SK-N-SH treated with all-trans-retinoic acid at 6 μM for 48 hours (cell line): ENCODE measurements at regions not wholly inside any gene's neighbourhood (a gene's known extent, or its start where the extent isn't known, plus 50 kb on each side); places are given as distances from the start of the nearest gene placed in this dataset.

Experiments
- ATAC-seq: fragments of 200-7000 bp; cut with Tn5 transposase; 3 replicates; pipeline ENCODE4 v1.9.1; 2020; ENCODE audit warnings: mild to moderate bottlenecking, moderate library complexity
- ARNTL ChIP-seq: fragments of 450-650 bp; formaldehyde crosslinking; IDR thresholded peaks from 2 replicates; pipeline ENCODE4 v1.5.0; 2020; ENCODE audit warnings: low read depth, mild to moderate bottlenecking, moderate library complexity, borderline replicate concordance
- BACH2 ChIP-seq: fragments of 250-450 bp; sonication (Bioruptor Pico); IDR thresholded peaks from 2 replicates; pipeline ENCODE4 v1.9.0; 2021; ENCODE audit warnings: mild to moderate bottlenecking, borderline replicate concordance
- CSDC2 ChIP-seq: fragments of 250-450 bp; sonication (Bioruptor Pico); IDR thresholded peaks from 2 replicates; pipeline ENCODE4 v1.5.0; 2020; ENCODE audit warnings: mild to moderate bottlenecking, moderate library complexity
- CSRNP3 ChIP-seq: fragments of 250-450 bp; sonication (Bioruptor Pico); IDR thresholded peaks from 2 replicates; pipeline ENCODE4 v1.5.1; 2021; ENCODE audit warnings: mild to moderate bottlenecking, moderate library complexity
- ESRRG ChIP-seq: fragments of 250-450 bp; sonication (Bioruptor Pico); IDR thresholded peaks from 2 replicates; pipeline ENCODE4 v1.6.1; 2021; ENCODE audit warnings: mild to moderate bottlenecking
- GLIS3 ChIP-seq: fragments of 250-450 bp; sonication (Bioruptor Pico); IDR thresholded peaks from 2 replicates; pipeline ENCODE4 v1.5.0; 2020; ENCODE audit warnings: mild to moderate bottlenecking, moderate library complexity
- ISL1 ChIP-seq: fragments of 250-450 bp; sonication (Bioruptor Pico); IDR thresholded peaks from 2 replicates; pipeline ENCODE4 v2.1.2; 2022; ENCODE audit warnings: mild to moderate bottlenecking, moderate library complexity
- OSR1 ChIP-seq: fragments of 250-450 bp; sonication (Bioruptor Pico); IDR thresholded peaks from 2 replicates; pipeline ENCODE4 v1.8.0; 2022; ENCODE audit warnings: moderate library complexity, mild to moderate bottlenecking, inconsistent platforms
- PATZ1 ChIP-seq: fragments of 250-450 bp; sonication (Bioruptor Pico); IDR thresholded peaks from 2 replicates; pipeline ENCODE4 v1.8.0; 2020; ENCODE audit warnings: mild to moderate bottlenecking, moderate library complexity, borderline replicate concordance
- PPARA ChIP-seq: fragments of 250-450 bp; sonication (Bioruptor Pico); IDR thresholded peaks from 2 replicates; pipeline ENCODE4 v1.5.0; 2020; ENCODE audit warnings: mild to moderate bottlenecking, borderline replicate concordance
- RARB ChIP-seq: fragments of 250-450 bp; sonication (Bioruptor Pico); IDR thresholded peaks from 2 replicates; pipeline ENCODE4 v1.8.0; 2021; ENCODE audit warnings: mild to moderate bottlenecking, moderate library complexity
- SNAI2 ChIP-seq: fragments of 250-450 bp; sonication (Bioruptor Pico); IDR thresholded peaks from 2 replicates; pipeline ENCODE4 v1.5.0; 2020; ENCODE audit warnings: mild to moderate bottlenecking, moderate library complexity
- TCF4 ChIP-seq: fragments of 250-450 bp; sonication (Bioruptor Pico); IDR thresholded peaks from 2 replicates; pipeline ENCODE4 v1.8.0; 2021; ENCODE audit warnings: mild to moderate bottlenecking, moderate library complexity, borderline replicate concordance
- ZC3H10 ChIP-seq: fragments of 250-450 bp; sonication (Bioruptor Pico); IDR thresholded peaks from 2 replicates; pipeline ENCODE4 v1.5.1; 2021; ENCODE audit warnings: mild to moderate bottlenecking, moderate library complexity
- ZFP3 ChIP-seq: fragments of 250-450 bp; sonication (Bioruptor Pico); IDR thresholded peaks from 2 replicates; pipeline ENCODE4 v1.5.0; 2020; ENCODE audit warnings: mild to moderate bottlenecking, moderate library complexity
- ZFP30 ChIP-seq: fragments of 450-650 bp; formaldehyde crosslinking; IDR thresholded peaks from 2 replicates; pipeline ENCODE4 v1.5.0; 2022; ENCODE audit warnings: mild to moderate bottlenecking, moderate library complexity
- ZNF70 ChIP-seq: fragments of 450-650 bp; formaldehyde crosslinking; IDR thresholded peaks from 2 replicates; pipeline ENCODE4 v1.5.0; 2020; ENCODE audit warnings: mild to moderate bottlenecking, moderate library complexity
- TF ChIP-seq, protein P1 (sequence below): fragments of 250-450 bp; sonication (Bioruptor Pico); IDR thresholded peaks from 2 replicates; pipeline ENCODE4 v1.5.1; 2020; ENCODE audit warnings: low read depth, mild to moderate bottlenecking, moderate library complexity
- TF ChIP-seq, protein P2 (sequence below): fragments of 250-450 bp; sonication (Bioruptor Pico); IDR thresholded peaks from 2 replicates; pipeline ENCODE4 v1.8.0; 2021; ENCODE audit warnings: low read depth, mild to moderate bottlenecking, moderate library complexity, borderline replicate concordance
- TF ChIP-seq, protein P3 (sequence below): fragments of 250-450 bp; sonication (Bioruptor Pico); IDR thresholded peaks from 2 replicates; pipeline ENCODE4 v1.5.0; 2020; ENCODE audit warnings: mild to moderate bottlenecking, moderate library complexity

- TF ChIP-seq ZC3H10 (CRISPR knock-in tag) (no peak), ESRRG (CRISPR knock-in tag) (no peak), ZFP30 (CRISPR knock-in tag) (no peak), ARNTL (CRISPR knock-in tag) (no peak)
- TF ChIP-seq, all 23 proteins: peak for 0
- ATAC-seq = no peak
These were observed 107.7 kb upstream of the POU2AF2 start for GRCh38 chr11:111137846-111138245.

DNA sequence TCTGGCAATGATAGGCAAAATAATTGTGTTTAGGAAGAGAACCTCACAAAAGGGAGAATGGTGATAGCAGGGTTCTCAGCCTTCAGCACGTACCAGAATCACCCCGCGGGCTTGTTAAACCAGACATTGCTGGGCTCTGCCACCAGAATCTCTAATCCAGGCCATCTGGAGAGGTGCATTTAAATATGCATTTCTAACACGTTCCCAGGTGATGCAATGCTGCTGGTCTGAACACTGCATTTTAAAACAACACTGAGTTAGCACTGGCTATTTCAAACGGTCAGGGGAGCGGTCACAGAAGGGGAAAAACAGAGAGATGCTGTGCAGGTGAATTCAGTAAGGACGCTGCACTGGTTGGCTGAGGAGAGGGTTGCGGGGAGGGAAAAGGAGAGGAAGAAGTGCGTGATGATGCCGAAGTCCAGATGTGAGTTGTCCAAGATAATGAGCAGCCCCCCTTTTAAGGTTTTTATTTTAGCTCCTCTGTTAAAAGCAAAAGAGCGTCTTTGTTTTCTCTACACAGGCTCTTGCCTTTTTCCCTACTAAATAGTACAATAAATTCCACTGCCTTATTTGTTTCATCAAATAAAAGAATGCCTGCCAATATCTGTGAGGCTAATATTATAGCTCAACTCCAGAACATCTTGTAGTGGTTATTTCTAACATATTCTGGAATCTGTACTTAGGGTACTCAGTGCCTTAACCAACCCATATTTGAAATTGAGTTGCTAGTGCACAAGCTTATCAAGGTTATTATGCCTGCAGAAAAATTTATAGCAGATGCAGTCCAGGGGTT, 109.6 kb upstream of the POU2AF2 start:
- TF ChIP-seq ZNF70 (CRISPR knock-in tag) (no peak), ZFP3 (CRISPR knock-in tag) (no peak), SNAI2 (CRISPR knock-in tag) (no peak), CSRNP3 (CRISPR knock-in tag) (no peak), GLIS3 (CRISPR knock-in tag) (no peak), OSR1 (no peak), ISL1 (CRISPR knock-in tag) (no peak), ZC3H10 (CRISPR knock-in tag) (no peak), CSDC2 (no peak), ZFP30 (CRISPR knock-in tag) (no peak), TCF4 (no peak), BACH2 (CRISPR knock-in tag) (no peak), RARB (CRISPR knock-in tag) (no peak)
- TF ChIP-seq, protein P1, sequence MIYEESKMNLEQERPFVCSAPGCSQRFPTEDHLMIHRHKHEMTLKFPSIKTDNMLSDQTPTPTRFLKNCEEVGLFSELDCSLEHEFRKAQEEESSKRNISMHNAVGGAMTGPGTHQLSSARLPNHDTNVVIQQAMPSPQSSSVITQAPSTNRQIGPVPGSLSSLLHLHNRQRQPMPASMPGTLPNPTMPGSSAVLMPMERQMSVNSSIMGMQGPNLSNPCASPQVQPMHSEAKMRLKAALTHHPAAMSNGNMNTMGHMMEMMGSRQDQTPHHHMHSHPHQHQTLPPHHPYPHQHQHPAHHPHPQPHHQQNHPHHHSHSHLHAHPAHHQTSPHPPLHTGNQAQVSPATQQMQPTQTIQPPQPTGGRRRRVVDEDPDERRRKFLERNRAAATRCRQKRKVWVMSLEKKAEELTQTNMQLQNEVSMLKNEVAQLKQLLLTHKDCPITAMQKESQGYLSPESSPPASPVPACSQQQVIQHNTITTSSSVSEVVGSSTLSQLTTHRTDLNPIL (CRISPR knock-in tag) = no peak
- no peak for ATAC-seq

DNA sequence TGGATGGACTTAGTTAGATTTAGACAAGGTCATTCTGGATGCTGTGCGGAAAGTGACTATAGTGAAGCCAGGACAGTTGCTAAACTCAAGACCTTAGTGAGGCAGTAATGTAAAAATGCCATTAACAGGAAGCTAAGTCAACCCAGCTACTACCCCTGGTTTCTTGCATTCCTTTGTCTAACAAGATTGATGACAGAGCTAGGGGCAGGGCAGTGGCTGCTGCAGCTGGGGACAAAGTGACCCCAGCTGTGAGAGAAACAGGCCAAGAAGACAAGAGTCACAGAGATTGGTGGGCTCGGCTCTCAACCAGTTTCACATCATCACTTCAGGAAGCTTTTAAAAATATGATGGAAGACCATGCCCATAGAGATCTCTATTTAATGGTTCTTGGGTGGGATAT, 110.4 kb upstream of the POU2AF2 start:
- ATAC-seq = no peak
- TF ChIP-seq, protein P1 (CRISPR knock-in tag) = no peak

DNA sequence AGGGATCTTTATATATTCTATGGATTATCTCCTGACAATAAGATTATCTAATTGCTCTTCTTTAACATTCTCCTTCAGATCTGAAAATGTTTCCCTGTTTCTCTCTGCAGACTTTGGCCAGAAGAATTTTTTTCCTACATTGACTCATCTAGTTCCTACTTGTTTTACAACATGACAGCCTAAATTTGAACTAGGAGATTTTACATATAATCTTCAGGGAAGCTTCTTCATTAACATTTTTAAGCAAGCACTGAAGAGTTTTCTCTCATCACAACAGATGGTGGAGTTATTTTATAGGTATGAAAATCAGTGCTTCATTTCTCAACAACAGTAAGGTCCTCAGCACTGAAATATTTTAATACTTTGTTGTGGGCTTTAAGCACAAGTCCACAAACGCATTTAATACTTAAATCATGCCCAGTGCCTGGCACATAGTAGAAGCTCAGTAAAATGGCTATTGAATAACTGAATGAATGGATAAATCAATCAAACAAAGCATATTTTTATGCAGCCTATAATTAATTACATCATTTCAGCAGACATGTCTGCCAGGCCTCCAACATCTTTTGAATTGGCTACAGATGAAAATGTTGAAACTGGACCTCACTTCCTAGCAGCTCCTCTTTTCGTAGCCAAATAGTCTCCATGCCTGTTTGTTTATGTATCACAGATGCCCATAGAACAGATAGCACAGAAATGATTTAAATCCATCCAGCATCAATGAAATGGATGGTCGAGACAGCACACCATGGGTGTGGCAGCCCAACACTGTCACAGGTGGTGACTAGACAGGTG, 117.3 kb upstream of the POU2AF2 start:
- ATAC-seq = no peak
- TF ChIP-seq SNAI2 (CRISPR knock-in tag) = no peak
- no peak for TF ChIP-seq PATZ1 (CRISPR knock-in tag)
- TF ChIP-seq ZFP30 (CRISPR knock-in tag) = no peak
- TF ChIP-seq, protein P2, sequence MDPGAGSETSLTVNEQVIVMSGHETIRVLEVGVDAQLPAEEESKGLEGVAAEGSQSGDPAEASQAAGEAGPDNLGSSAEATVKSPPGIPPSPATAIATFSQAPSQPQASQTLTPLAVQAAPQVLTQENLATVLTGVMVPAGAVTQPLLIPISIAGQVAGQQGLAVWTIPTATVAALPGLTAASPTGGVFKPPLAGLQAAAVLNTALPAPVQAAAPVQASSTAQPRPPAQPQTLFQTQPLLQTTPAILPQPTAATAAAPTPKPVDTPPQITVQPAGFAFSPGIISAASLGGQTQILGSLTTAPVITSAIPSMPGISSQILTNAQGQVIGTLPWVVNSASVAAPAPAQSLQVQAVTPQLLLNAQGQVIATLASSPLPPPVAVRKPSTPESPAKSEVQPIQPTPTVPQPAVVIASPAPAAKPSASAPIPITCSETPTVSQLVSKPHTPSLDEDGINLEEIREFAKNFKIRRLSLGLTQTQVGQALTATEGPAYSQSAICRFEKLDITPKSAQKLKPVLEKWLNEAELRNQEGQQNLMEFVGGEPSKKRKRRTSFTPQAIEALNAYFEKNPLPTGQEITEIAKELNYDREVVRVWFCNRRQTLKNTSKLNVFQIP (CRISPR knock-in tag) = no peak
- TF ChIP-seq CSDC2 = no peak
- TF ChIP-seq ESRRG (CRISPR knock-in tag) = no peak
- no peak for TF ChIP-seq RARB (CRISPR knock-in tag)
- TF ChIP-seq, protein P3, sequence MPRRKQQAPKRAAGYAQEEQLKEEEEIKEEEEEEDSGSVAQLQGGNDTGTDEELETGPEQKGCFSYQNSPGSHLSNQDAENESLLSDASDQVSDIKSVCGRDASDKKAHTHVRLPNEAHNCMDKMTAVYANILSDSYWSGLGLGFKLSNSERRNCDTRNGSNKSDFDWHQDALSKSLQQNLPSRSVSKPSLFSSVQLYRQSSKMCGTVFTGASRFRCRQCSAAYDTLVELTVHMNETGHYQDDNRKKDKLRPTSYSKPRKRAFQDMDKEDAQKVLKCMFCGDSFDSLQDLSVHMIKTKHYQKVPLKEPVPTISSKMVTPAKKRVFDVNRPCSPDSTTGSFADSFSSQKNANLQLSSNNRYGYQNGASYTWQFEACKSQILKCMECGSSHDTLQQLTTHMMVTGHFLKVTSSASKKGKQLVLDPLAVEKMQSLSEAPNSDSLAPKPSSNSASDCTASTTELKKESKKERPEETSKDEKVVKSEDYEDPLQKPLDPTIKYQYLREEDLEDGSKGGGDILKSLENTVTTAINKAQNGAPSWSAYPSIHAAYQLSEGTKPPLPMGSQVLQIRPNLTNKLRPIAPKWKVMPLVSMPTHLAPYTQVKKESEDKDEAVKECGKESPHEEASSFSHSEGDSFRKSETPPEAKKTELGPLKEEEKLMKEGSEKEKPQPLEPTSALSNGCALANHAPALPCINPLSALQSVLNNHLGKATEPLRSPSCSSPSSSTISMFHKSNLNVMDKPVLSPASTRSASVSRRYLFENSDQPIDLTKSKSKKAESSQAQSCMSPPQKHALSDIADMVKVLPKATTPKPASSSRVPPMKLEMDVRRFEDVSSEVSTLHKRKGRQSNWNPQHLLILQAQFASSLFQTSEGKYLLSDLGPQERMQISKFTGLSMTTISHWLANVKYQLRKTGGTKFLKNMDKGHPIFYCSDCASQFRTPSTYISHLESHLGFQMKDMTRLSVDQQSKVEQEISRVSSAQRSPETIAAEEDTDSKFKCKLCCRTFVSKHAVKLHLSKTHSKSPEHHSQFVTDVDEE (CRISPR knock-in tag) = no peak
- TF ChIP-seq ISL1 (CRISPR knock-in tag) = no peak
- no peak for TF ChIP-seq ZC3H10 (CRISPR knock-in tag)
- no peak for TF ChIP-seq PPARA
- no peak for TF ChIP-seq OSR1
- TF ChIP-seq ZFP3 (CRISPR knock-in tag) = no peak
- TF ChIP-seq ZNF70 (CRISPR knock-in tag) = no peak
- no peak for TF ChIP-seq TCF4
